ENCODE measurements at regions not wholly inside any gene's neighbourhood (a gene's known extent, or its start where the extent isn't known, plus 50 kb on each side); places are given as distances from the start of the nearest gene placed in this dataset.

DNA sequence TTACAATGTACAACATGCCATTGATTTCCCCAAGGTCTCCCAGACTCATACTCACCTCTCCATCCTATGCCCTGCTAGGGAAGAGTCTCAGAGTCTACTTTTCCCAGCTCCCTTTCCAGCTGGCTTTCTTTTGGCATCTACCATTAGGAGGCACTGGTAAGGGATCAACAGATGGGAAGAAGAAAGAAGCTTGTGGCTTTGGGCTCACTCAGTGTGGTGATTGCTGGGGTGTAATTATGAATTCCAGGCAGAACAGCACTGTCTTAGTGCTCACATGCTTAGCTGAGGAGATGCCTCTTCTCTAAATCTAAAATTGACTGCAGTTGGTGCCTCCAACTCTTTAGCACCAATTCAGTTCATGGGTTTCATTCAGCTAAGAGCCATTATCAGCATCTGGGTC lies 330.0 kb downstream of the PSAT1 start:
- Histone ChIP-seq H3K4me3 (ENCODE audit: low read depth in 1 of 3, low read length in 3 of 3) (no peak overlapping the region), H3K9me3 (ENCODE audit: control insufficient read depth in 2 of 2, insufficient read depth in 1 of 2, low read depth in 1 of 2, low read length in 1 of 2) (no peaks in the 10 kb centered on the region), H3K4me1 (ENCODE audit: control insufficient read depth in 3 of 3, insufficient read depth in 2 of 3, low read depth in 1 of 3, low read length in 2 of 3) (no peaks in the 10 kb centered on the region), H3K27ac (ENCODE audit: low read depth in 1 of 3, low read length in 2 of 3) (no peak overlapping the region), H3K27me3 (ENCODE audit: control insufficient read depth in 3 of 3, insufficient read depth in 3 of 3, low read length in 3 of 3) (no peaks in the 10 kb centered on the region), H3K36me3 (ENCODE audit: control insufficient read depth in 3 of 3, insufficient read depth in 2 of 3, low read depth in 1 of 3, low read length in 3 of 3) (no peaks in the 10 kb centered on the region)
- FAIRE-seq (no peak), DNase-seq (no peak)

DNA sequence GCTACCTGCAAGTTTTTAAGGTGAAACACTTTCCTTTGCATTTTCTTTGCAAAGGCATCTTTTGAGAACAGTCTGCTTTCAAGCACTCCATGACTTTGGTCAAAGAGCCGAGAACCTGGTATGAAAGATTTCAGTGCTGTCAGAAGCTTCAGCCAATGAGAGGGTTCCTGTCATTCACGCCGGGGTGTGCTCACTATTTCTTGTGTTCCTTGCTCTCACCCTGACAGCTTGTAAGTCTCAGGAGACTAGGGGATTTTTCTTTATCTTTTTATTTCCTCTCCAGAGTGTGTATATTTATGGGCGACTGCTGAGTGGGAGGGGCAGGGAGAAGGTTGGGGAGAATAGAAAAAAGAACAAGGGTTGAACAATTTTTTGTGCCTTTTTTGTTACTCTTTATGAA lies 334.0 kb downstream of the PSAT1 start:
- no peaks in the 10 kb centered on the region for H3K4me1 ChIP-seq (ENCODE audit: control insufficient read depth in 3 of 3, insufficient read depth in 2 of 3, low read depth in 1 of 3, low read length in 2 of 3)
- DNase-seq (no peak), FAIRE-seq (no peak)
- H3K27me3 ChIP-seq (ENCODE audit: control insufficient read depth in 3 of 3, insufficient read depth in 3 of 3, low read length in 3 of 3): no peaks in the 10 kb centered on the region
- WGBS, 3 donors: 29 to 52% (median 30%) methylated on average over 4 of the region's 4 CpGs
- H3K9me3 ChIP-seq (ENCODE audit: control insufficient read depth in 2 of 2, insufficient read depth in 1 of 2, low read depth in 1 of 2, low read length in 1 of 2): no peaks in the 10 kb centered on the region
- no peaks in the 10 kb centered on the region for H3K36me3 ChIP-seq (ENCODE audit: control insufficient read depth in 3 of 3, insufficient read depth in 2 of 3, low read depth in 1 of 3, low read length in 3 of 3)
- no peak overlapping the region for H3K4me3 ChIP-seq (ENCODE audit: low read depth in 1 of 3, low read length in 3 of 3)
- H3K27ac ChIP-seq (ENCODE audit: low read depth in 1 of 3, low read length in 2 of 3): no peak overlapping the region

DNA sequence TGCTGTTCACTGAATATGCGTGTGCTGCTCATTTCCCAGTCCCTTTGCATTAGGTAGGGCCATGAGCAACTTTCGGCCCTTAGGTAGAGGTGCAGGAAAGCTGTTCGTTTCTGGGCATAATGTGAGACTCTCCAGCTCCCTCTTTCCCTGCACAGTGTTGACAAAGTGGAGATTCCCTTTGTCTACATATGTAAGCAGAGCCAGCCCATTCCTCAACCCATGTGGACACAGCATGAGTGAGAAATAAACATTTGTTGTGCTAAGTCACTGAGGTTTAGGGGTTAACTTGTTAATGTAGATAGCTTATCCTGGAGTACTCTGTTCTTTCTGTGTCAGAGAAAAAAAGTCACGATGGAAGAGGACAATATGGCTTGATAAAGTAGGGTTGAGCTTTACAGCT lies 343.8 kb downstream of the PSAT1 start:
- 26 to 48% (median 42%) methylated on average over 4 of the region's 4 CpGs for WGBS, 3 donors
- H3K4me3 ChIP-seq (ENCODE audit: low read depth in 1 of 3, low read length in 3 of 3): no peak overlapping the region
- H3K36me3 ChIP-seq (ENCODE audit: control insufficient read depth in 3 of 3, insufficient read depth in 2 of 3, low read depth in 1 of 3, low read length in 3 of 3): no peaks in the 10 kb centered on the region
- H3K27ac ChIP-seq (ENCODE audit: low read depth in 1 of 3, low read length in 2 of 3): no peak overlapping the region
- H3K27me3 ChIP-seq (ENCODE audit: control insufficient read depth in 3 of 3, insufficient read depth in 3 of 3, low read length in 3 of 3): peaks cover 0 to 2% (median 0%) of the 10 kb centered on the region in 3 donors
- no peaks in the 10 kb centered on the region for H3K9me3 ChIP-seq (ENCODE audit: control insufficient read depth in 2 of 2, insufficient read depth in 1 of 2, low read depth in 1 of 2, low read length in 1 of 2)
- no peak for DNase-seq
- FAIRE-seq: no peak
- no peaks in the 10 kb centered on the region for H3K4me1 ChIP-seq (ENCODE audit: control insufficient read depth in 3 of 3, insufficient read depth in 2 of 3, low read depth in 1 of 3, low read length in 2 of 3)

GRCh38 chr9:78644359-78644758 lies 347.4 kb downstream of the PSAT1 start:
- no peaks in the 10 kb centered on the region for H3K9me3 ChIP-seq (ENCODE audit: control insufficient read depth in 2 of 2, insufficient read depth in 1 of 2, low read depth in 1 of 2, low read length in 1 of 2)
- DNase-seq (no peak), FAIRE-seq (no peak)
- H3K27me3 ChIP-seq (ENCODE audit: control insufficient read depth in 3 of 3, insufficient read depth in 3 of 3, low read length in 3 of 3): no peaks in the 10 kb centered on the region
- no peak overlapping the region for H3K4me3 ChIP-seq (ENCODE audit: low read depth in 1 of 3, low read length in 3 of 3)
- H3K36me3 ChIP-seq (ENCODE audit: control insufficient read depth in 3 of 3, insufficient read depth in 2 of 3, low read depth in 1 of 3, low read length in 3 of 3): no peaks in the 10 kb centered on the region
- H3K27ac ChIP-seq (ENCODE audit: low read depth in 1 of 3, low read length in 2 of 3): no peak overlapping the region
- no peaks in the 10 kb centered on the region for H3K4me1 ChIP-seq (ENCODE audit: control insufficient read depth in 3 of 3, insufficient read depth in 2 of 3, low read depth in 1 of 3, low read length in 2 of 3)

DNA sequence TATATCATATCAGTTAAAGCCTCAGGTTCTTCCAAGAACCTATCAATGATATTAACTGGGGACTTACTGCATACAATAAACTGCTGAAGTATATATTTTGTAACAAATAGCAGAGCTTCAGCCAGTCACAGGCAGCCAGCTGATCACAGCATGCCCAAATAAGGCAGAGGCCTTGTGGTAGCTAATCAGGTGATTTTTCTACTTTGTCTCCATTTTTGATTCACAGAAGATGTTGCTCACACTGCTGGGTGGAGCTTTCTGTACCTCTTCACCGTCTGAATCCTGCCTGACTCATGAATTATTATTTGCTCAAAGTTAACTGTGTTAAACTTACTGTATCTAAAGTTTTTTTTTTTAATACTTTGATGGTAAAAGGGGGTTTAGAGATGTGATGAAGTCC lies 357.4 kb downstream of the PSAT1 start:
- H3K4me3 ChIP-seq (ENCODE audit: low read depth in 1 of 3, low read length in 3 of 3): no peak overlapping the region
- WGBS, 3 donors: 45 to 74% (median 68%) methylated on average over 1 of the region's 1 CpG
- no peaks in the 10 kb centered on the region for H3K36me3 ChIP-seq (ENCODE audit: control insufficient read depth in 3 of 3, insufficient read depth in 2 of 3, low read depth in 1 of 3, low read length in 3 of 3)
- no peaks in the 10 kb centered on the region for H3K4me1 ChIP-seq (ENCODE audit: control insufficient read depth in 3 of 3, insufficient read depth in 2 of 3, low read depth in 1 of 3, low read length in 2 of 3)
- no peak overlapping the region for H3K27ac ChIP-seq (ENCODE audit: low read depth in 1 of 3, low read length in 2 of 3)
- DNase-seq: no peak
- no peaks in the 10 kb centered on the region for H3K9me3 ChIP-seq (ENCODE audit: control insufficient read depth in 2 of 2, insufficient read depth in 1 of 2, low read depth in 1 of 2, low read length in 1 of 2)
- no peaks in the 10 kb centered on the region for H3K27me3 ChIP-seq (ENCODE audit: control insufficient read depth in 3 of 3, insufficient read depth in 3 of 3, low read length in 3 of 3)
- FAIRE-seq: no peak

DNA sequence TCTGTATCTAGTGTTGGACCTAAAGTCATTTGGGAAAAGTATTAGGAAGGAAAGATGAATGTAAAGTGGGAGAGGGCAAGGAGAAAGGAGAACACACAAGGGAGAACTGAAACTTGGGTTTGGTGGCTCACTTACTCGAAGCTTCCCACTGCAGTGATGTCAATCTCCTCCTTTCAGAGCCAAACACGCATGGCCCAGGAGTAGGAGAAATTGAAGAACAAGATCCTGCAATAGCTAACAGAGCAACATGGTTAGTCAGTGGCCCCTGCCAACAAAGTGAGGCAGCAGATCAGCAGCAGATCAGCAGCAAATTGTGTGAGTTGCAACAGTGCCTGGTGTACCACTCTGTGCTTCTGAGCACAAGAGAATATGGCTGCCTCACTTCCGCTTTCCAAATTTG lies 366.4 kb downstream of the PSAT1 start:
- Histone ChIP-seq H3K27ac (ENCODE audit: low read depth in 1 of 3, low read length in 2 of 3) (no peak overlapping the region), H3K4me1 (ENCODE audit: control insufficient read depth in 3 of 3, insufficient read depth in 2 of 3, low read depth in 1 of 3, low read length in 2 of 3) (no peaks in the 10 kb centered on the region), H3K27me3 (ENCODE audit: control insufficient read depth in 3 of 3, insufficient read depth in 3 of 3, low read length in 3 of 3) (no peaks in the 10 kb centered on the region), H3K36me3 (ENCODE audit: control insufficient read depth in 3 of 3, insufficient read depth in 2 of 3, low read depth in 1 of 3, low read length in 3 of 3) (no peaks in the 10 kb centered on the region), H3K4me3 (ENCODE audit: low read depth in 1 of 3, low read length in 3 of 3) (no peak overlapping the region), H3K9me3 (ENCODE audit: control insufficient read depth in 2 of 2, insufficient read depth in 1 of 2, low read depth in 1 of 2, low read length in 1 of 2) (no peaks in the 10 kb centered on the region)
- no peak for DNase-seq
- FAIRE-seq: no peak
- WGBS, 3 donors: 75 to 88% (median 80%) methylated on average over 3 of the region's 3 CpGs

DNA sequence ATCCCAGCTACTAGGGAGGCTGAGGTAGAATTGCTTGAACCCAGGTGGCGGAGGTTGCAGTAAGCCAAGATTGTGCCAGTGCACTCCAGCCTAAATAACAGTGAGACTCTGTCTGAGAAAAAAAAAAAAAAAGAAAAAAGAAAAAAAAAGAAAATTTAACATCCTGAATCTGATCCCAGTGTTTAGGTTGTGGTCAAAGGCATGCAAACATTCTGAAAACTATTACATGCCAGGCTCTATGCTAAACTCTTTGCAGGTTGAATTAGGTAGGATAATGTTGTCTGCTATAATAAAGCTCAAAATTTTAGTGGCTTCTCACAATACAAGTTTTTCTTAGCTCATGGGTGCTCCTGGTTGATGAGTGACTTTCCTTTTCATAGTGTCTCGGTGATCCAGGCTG lies 367.4 kb downstream of the PSAT1 start:
- Histone ChIP-seq H3K27ac (ENCODE audit: low read depth in 1 of 3, low read length in 2 of 3) (no peak overlapping the region), H3K4me3 (ENCODE audit: low read depth in 1 of 3, low read length in 3 of 3) (no peak overlapping the region), H3K4me1 (ENCODE audit: control insufficient read depth in 3 of 3, insufficient read depth in 2 of 3, low read depth in 1 of 3, low read length in 2 of 3) (no peaks in the 10 kb centered on the region), H3K36me3 (ENCODE audit: control insufficient read depth in 3 of 3, insufficient read depth in 2 of 3, low read depth in 1 of 3, low read length in 3 of 3) (no peaks in the 10 kb centered on the region), H3K9me3 (ENCODE audit: control insufficient read depth in 2 of 2, insufficient read depth in 1 of 2, low read depth in 1 of 2, low read length in 1 of 2) (no peaks in the 10 kb centered on the region), H3K27me3 (ENCODE audit: control insufficient read depth in 3 of 3, insufficient read depth in 3 of 3, low read length in 3 of 3) (no peaks in the 10 kb centered on the region)
- FAIRE-seq (no peak), DNase-seq (no peak)
- 74 to 83% (median 76%) methylated on average over 2 of the region's 2 CpGs for WGBS, 3 donors

DNA sequence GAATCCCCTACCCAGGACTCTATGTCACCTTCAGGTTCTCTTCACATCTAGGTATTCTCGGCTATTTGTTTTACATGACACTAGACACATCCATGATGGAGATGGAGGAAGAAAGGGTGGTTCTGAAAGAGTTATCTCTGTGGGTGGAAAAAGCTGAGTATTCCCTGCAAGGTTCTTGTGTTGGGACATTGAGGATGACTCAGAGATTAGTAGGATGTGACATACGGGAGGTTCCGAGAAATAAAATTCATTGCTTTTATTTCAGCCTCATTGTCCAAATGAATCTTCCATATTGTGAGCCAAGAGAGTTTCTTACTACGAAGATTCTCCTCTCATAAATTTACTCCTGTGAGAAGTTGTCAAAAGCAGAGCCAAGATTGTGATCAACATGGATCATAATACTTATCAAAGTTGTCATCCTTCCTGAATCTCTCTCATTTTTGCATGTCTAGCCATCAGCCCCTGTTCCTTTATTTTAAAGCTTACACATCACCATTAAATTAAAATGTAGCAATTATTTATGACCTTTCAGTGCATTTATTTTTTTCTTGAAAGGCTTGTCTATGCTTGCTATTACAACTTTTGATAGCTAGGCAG lies 370.0 kb downstream of the PSAT1 start:
- H3K27me3 ChIP-seq (ENCODE audit: control insufficient read depth in 3 of 3, insufficient read depth in 3 of 3, low read length in 3 of 3): no peaks in the 10 kb centered on the region
- DNase-seq: no peak
- no peak for FAIRE-seq
- no peaks in the 10 kb centered on the region for H3K36me3 ChIP-seq (ENCODE audit: control insufficient read depth in 3 of 3, insufficient read depth in 2 of 3, low read depth in 1 of 3, low read length in 3 of 3)
- no peak overlapping the region for H3K4me3 ChIP-seq (ENCODE audit: low read depth in 1 of 3, low read length in 3 of 3)
- 73 to 81% (median 80%) methylated on average over 4 of the region's 4 CpGs for WGBS, 3 donors
- no peak overlapping the region for H3K27ac ChIP-seq (ENCODE audit: low read depth in 1 of 3, low read length in 2 of 3)
- no peaks in the 10 kb centered on the region for H3K4me1 ChIP-seq (ENCODE audit: control insufficient read depth in 3 of 3, insufficient read depth in 2 of 3, low read depth in 1 of 3, low read length in 2 of 3)
- H3K9me3 ChIP-seq (ENCODE audit: control insufficient read depth in 2 of 2, insufficient read depth in 1 of 2, low read depth in 1 of 2, low read length in 1 of 2): no peaks in the 10 kb centered on the region

DNA sequence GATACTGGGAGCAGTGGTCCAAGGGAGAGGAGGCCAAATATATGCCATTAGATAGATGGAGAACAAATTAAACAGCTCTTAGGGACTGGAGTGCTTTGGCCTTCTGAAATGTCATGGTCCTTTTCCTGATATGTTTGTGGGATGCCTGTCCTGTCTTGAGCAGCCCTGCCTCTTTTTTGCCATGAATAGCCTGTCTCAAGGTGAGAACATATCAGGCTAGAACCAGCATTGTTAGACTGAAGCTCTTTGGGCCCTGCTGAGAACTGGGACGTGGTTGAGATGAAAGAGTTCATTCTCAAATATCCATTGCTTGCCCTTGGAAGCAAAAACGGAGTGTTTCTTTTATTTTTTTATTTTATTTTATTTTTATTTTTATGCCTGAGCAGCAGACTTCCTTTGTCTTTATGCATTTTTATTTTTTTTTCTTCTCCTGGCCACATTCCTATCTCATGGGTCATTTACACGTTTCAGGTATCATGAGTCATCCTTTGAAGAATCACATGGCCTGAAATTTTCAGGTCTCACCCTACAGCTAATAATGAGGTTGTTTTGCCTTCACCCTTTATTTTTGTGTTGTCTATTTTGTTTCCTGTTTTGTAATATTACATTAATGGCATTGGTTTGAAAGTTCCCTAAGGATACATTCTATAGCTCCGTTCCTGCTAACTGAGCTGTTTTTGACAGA lies 371.4 kb downstream of the PSAT1 start:
- Histone ChIP-seq H3K4me3 (ENCODE audit: low read depth in 1 of 3, low read length in 3 of 3) (no peak overlapping the region), H3K27ac (ENCODE audit: low read depth in 1 of 3, low read length in 2 of 3) (no peak overlapping the region), H3K4me1 (ENCODE audit: control insufficient read depth in 3 of 3, insufficient read depth in 2 of 3, low read depth in 1 of 3, low read length in 2 of 3) (no peaks in the 10 kb centered on the region), H3K27me3 (ENCODE audit: control insufficient read depth in 3 of 3, insufficient read depth in 3 of 3, low read length in 3 of 3) (no peaks in the 10 kb centered on the region), H3K36me3 (ENCODE audit: control insufficient read depth in 3 of 3, insufficient read depth in 2 of 3, low read depth in 1 of 3, low read length in 3 of 3) (no peaks in the 10 kb centered on the region), H3K9me3 (ENCODE audit: control insufficient read depth in 2 of 2, insufficient read depth in 1 of 2, low read depth in 1 of 2, low read length in 1 of 2) (no peaks in the 10 kb centered on the region)
- 41 to 69% (median 43%) methylated on average over 4 of the region's 4 CpGs for WGBS, 3 donors
- DNase-seq (no peak), FAIRE-seq (no peak)

Measured in small intestine (tissue), 7 donors.